WTC11 (cell line): ENCODE measurements at regions not wholly inside any gene's neighbourhood (a gene's known extent, or its start where the extent isn't known, plus 50 kb on each side); places are given as distances from the start of the nearest gene placed in this dataset.

ENCODE experiments used
- ATAC-seq: fragments of 200-7000 bp; cut with Tn5 transposase; 2 replicates; pipeline ENCODE4 v1.10.0; 2021; ENCODE audit warnings: mild to moderate bottlenecking, moderate library complexity
- CTCF ChIA-PET: fragments of 300-600 bp; sonication (Branson Sonifier 250); formaldehyde crosslinking; loops from one replicate; lab custom pipeline; 2021; ENCODE audit warnings: antibody characterized with exemption; lab: Charles Lee
- POLR2A ChIA-PET: fragments of 350-600 bp; sonication (Branson Sonifier 250); formaldehyde crosslinking; loops from one replicate; lab custom pipeline; 2021; ENCODE audit warnings: antibody characterized with exemption; lab: Charles Lee
- DNase-seq: peaks from one replicate; pipeline ENCODE4 v3.0.0; 2021; ENCODE audit warnings: low spot score
- H3K27ac Mint-ChIP-seq: 2 replicates; pipeline ENCODE4 v1.8.0; 2021; ENCODE audit warnings: mixed read lengths
- H3K27me3 Mint-ChIP-seq: 2 replicates; pipeline ENCODE4 v1.8.0; 2021; ENCODE audit warnings: low read depth, mild to moderate bottlenecking, moderate library complexity, mixed read lengths
- H3K36me3 Mint-ChIP-seq: 2 replicates; pipeline ENCODE4 v1.8.0; 2021; ENCODE audit warnings: mixed read lengths
- H3K4me1 Mint-ChIP-seq: 2 replicates; pipeline ENCODE4 v1.8.0; 2022; ENCODE audit warnings: mixed read lengths
- H3K4me3 Mint-ChIP-seq: 2 replicates; pipeline ENCODE4 v1.8.0; 2021; ENCODE audit warnings: mild to moderate bottlenecking, moderate library complexity, mixed read lengths
- H3K9me3 Mint-ChIP-seq: 2 replicates; pipeline ENCODE4 v1.8.0; 2021; ENCODE audit warnings: mixed read lengths
- ATF3 ChIP-seq: sonication (generic); formaldehyde crosslinking; conservative IDR thresholded peaks from 2 replicates; pipeline ENCODE4 v1.8.1; 2022; ENCODE audit warnings: mild to moderate bottlenecking, missing genetic modification reagents
- CBFB ChIP-seq: sonication (generic); formaldehyde crosslinking; IDR thresholded peaks from 2 replicates; pipeline ENCODE4 v1.8.1; 2022; ENCODE audit warnings: mild to moderate bottlenecking, low read depth, missing genetic modification reagents
- E2F1 ChIP-seq: sonication (generic); formaldehyde crosslinking; IDR thresholded peaks from 2 replicates; pipeline ENCODE4 v1.8.0; 2022; ENCODE audit warnings: mild to moderate bottlenecking, missing genetic modification reagents
- ELF4 ChIP-seq: sonication (generic); formaldehyde crosslinking; IDR thresholded peaks from 2 replicates; pipeline ENCODE4 v1.8.1; 2022; ENCODE audit warnings: low read depth, mild to moderate bottlenecking, moderate library complexity, missing genetic modification reagents
- FOXJ3 ChIP-seq: sonication (generic); formaldehyde crosslinking; IDR thresholded peaks from 2 replicates; pipeline ENCODE4 v1.9.0; 2021; ENCODE audit warnings: missing genetic modification reagents, mild to moderate bottlenecking, borderline replicate concordance
- GABPB1 ChIP-seq: sonication (generic); formaldehyde crosslinking; IDR thresholded peaks from 2 replicates; pipeline ENCODE4 v1.8.1; 2023; ENCODE audit warnings: mild to moderate bottlenecking, missing genetic modification reagents
- HMGA2 ChIP-seq: fragments of 250-450 bp; sonication (Bioruptor Pico); IDR thresholded peaks from 2 replicates; pipeline ENCODE4 v1.4.0; 2021; ENCODE audit warnings: mild to moderate bottlenecking, moderate library complexity
- JAZF1 ChIP-seq: fragments of 250-450 bp; sonication (Bioruptor Pico); IDR thresholded peaks from 2 replicates; pipeline ENCODE4 v1.9.0; 2021; ENCODE audit warnings: moderate library complexity, mild to moderate bottlenecking, inconsistent platforms
- NR1H2 ChIP-seq: sonication (generic); formaldehyde crosslinking; IDR thresholded peaks from 2 replicates; pipeline ENCODE4 v1.9.0; 2021; ENCODE audit warnings: mild to moderate bottlenecking, moderate library complexity, missing genetic modification reagents
- PRRX2 ChIP-seq: fragments of 250-450 bp; sonication (Bioruptor Pico); IDR thresholded peaks from 2 replicates; pipeline ENCODE4 v1.8.0; 2021; ENCODE audit warnings: mild to moderate bottlenecking
- RORB ChIP-seq: fragments of 250-450 bp; sonication (Bioruptor Pico); IDR thresholded peaks from 2 replicates; pipeline ENCODE4 v1.9.0; 2021; ENCODE audit warnings: mild to moderate bottlenecking
- TEAD1 ChIP-seq: sonication (generic); formaldehyde crosslinking; IDR thresholded peaks from 2 replicates; pipeline ENCODE4 v1.8.0; 2022; ENCODE audit warnings: mild to moderate bottlenecking, missing genetic modification reagents
- TP53 ChIP-seq: sonication (generic); formaldehyde crosslinking; IDR thresholded peaks from 2 replicates; pipeline ENCODE4 v1.8.1; 2023; ENCODE audit warnings: mild to moderate bottlenecking, missing genetic modification reagents
- ZNF396 ChIP-seq: fragments of 250-450 bp; sonication (Bioruptor Pico); IDR thresholded peaks from 2 replicates; pipeline ENCODE4 v1.8.0; 2021; ENCODE audit warnings: mild to moderate bottlenecking, moderate library complexity, borderline replicate concordance
- ZNF512 ChIP-seq: sonication (generic); formaldehyde crosslinking; IDR thresholded peaks from 2 replicates; pipeline ENCODE4 v1.8.1; 2022; ENCODE audit warnings: missing genetic modification reagents, borderline replicate concordance
- TF ChIP-seq, protein P1 (sequence below): fragments of 250-450 bp; sonication (Bioruptor Pico); IDR thresholded peaks from 2 replicates; pipeline ENCODE4 v1.9.0; 2021; ENCODE audit warnings: mild to moderate bottlenecking
- TF ChIP-seq, protein P2 (sequence below): sonication (generic); formaldehyde crosslinking; IDR thresholded peaks from 2 replicates; pipeline ENCODE4 v1.8.0; 2023; ENCODE audit warnings: missing genetic modification reagents
- TF ChIP-seq, protein P3 (sequence below): sonication (generic); formaldehyde crosslinking; IDR thresholded peaks from 2 replicates; pipeline ENCODE4 v1.8.1; 2023; ENCODE audit warnings: mild to moderate bottlenecking, missing genetic modification reagents, moderate library complexity

DNA sequence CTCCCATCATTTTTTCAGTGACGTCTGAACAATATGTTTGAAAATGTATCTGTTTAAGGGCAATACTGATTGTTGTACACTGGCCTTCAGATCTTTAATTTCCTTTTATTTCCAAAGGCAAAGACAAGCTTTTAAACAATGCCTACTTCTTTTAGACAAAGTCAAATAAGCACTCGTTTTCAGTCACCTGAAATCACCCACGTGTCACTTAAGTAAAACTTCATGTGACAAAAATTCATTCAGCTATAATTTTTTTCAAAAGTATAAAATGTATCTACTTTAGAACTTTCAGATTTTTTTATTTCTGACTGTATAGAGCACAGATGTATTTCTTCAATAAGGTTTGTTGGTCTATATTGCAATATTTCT lies 113.5 kb upstream of the BEND6 start (continued):
- TF ChIP-seq, protein P1, sequence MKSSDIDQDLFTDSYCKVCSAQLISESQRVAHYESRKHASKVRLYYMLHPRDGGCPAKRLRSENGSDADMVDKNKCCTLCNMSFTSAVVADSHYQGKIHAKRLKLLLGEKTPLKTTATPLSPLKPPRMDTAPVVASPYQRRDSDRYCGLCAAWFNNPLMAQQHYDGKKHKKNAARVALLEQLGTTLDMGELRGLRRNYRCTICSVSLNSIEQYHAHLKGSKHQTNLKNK (CRISPR knock-in tag) = no peak

DNA sequence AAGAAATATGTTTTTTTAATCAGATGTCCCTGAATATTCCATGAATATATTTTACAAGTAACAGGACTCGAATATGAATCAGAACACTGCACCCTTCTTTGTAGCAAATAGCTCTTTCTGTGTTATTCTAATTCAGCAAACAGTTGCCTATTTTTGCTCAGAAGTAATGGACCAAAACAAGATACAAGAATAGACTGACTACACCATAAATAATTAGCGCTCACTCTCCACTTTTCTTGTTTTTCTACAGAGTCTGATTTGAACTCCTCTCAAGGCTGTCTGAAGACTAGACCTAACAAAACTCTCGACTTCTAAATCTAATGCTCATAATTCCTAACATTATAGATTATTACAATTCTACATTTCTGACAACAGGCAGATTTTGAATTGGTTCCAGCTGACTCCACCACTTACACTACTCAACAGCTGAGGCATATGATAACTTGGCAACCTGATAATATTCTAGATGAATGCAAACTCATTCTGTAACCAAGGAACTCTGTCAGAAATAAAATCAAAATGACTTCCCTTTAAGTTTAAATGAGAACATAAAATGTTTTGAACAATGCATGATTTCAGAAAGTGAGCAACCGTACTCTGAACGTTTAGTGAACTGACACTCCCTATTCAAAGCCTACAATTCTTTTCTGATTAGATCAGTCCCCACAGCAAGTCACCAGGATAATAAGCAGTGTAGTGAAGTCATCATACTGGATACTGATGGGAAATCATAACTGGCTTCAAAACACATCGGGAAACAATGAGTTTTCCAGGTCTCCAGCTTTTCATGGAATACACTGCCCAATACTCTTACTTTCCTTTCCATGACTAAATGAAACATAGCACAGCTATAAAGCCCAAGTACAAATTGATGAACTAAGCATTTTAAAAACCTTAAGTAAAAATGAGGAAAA lies 114.2 kb upstream of the BEND6 start:
- Mint-ChIP-seq H3K27me3 (no peaks in the 10 kb centered on the region), H3K4me1 (peaks cover 61% of the 10 kb centered on the region), H3K36me3 (no peaks in the 10 kb centered on the region), H3K9me3 (no peaks in the 10 kb centered on the region), H3K4me3 (peak overlapping the region; percentile 97), H3K27ac (peak overlapping the region; percentile 71)
- CTCF ChIA-PET = interaction anchor here (0.6 to 2.0 kb wide), 4 partner anchors 11 to 131 kb away, joined by 3 to 7 read pairs (median 4); no protein-coding TSS in a partner anchor
- DNase-seq (no peak), ATAC-seq (no peak)
- POLR2A ChIA-PET = no interaction called here
- TF ChIP-seq JAZF1 (CRISPR knock-in tag) (no peak), RORB (CRISPR knock-in tag) (no peak), ZNF396 (CRISPR knock-in tag) (no peak), E2F1 (CRISPR knock-in tag) (no peak), TEAD1 (CRISPR knock-in tag) (no peak), FOXJ3 (CRISPR knock-in tag) (no peak), ZNF512 (CRISPR knock-in tag) (no peak)
- TF ChIP-seq, protein P2, sequence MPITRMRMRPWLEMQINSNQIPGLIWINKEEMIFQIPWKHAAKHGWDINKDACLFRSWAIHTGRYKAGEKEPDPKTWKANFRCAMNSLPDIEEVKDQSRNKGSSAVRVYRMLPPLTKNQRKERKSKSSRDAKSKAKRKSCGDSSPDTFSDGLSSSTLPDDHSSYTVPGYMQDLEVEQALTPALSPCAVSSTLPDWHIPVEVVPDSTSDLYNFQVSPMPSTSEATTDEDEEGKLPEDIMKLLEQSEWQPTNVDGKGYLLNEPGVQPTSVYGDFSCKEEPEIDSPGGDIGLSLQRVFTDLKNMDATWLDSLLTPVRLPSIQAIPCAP (CRISPR knock-in tag) = no peak
- TF ChIP-seq, protein P3, sequence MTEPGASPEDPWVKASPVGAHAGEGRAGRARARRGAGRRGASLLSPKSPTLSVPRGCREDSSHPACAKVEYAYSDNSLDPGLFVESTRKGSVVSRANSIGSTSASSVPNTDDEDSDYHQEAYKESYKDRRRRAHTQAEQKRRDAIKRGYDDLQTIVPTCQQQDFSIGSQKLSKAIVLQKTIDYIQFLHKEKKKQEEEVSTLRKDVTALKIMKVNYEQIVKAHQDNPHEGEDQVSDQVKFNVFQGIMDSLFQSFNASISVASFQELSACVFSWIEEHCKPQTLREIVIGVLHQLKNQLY (CRISPR knock-in tag) = no peak

DNA sequence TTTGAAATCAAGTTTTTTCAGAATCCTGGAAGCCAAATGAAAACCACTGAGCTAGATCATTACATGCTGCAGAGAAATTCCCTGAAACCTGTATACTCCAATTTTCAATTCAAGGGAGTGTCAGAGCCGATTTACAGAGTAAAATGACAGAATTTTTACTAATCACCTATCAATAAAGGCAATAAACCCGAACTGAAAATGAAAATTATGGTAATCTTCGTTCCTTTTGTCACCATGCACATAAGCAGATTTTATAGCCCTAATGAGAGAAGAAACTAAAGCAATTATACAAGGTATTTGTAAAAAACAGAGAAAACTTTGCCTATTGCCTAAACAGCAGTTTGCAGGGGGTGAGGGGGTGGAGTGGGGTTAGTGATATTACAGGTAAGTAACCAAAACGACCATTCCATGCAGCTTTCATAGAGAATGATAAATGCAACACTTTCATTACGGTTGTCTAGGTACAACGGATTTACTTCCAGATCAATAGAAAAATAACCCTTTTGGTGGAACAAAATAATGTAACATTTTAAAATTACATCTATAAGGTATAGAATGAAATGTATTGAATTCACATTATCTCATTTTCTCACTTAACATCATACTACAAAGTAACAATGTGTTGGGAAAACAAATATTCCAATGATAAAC lies 115.2 kb upstream of the BEND6 start:
- Mint-ChIP-seq H3K27ac (peak overlapping the region; percentile 23), H3K9me3 (no peaks in the 10 kb centered on the region), H3K27me3 (no peaks in the 10 kb centered on the region), H3K36me3 (no peaks in the 10 kb centered on the region), H3K4me3 (peak overlapping the region; percentile 26; the same call in 1 of the 2 replicates), H3K4me1 (peaks cover 59% of the 10 kb centered on the region)
- DNase-seq (no peak), ATAC-seq (no peak)
- POLR2A ChIA-PET = no interaction called here
- CTCF ChIA-PET = interaction anchor here (1.3 to 2.0 kb wide), 3 partner anchors 11 to 130 kb away, joined by 4 to 9 read pairs (median 7); no protein-coding TSS in a partner anchor
- TF ChIP-seq CBFB (CRISPR knock-in tag) = no peak
- no peak for TF ChIP-seq HMGA2 (CRISPR knock-in tag)
- no peak for TF ChIP-seq FOXJ3 (CRISPR knock-in tag)
- TF ChIP-seq TP53 (CRISPR knock-in tag) = no peak
- TF ChIP-seq ATF3 = no peak
- TF ChIP-seq ELF4 (CRISPR knock-in tag) = no peak
- TF ChIP-seq GABPB1 (CRISPR knock-in tag) = no peak
- no peak for TF ChIP-seq PRRX2
- TF ChIP-seq NR1H2 (CRISPR knock-in tag) = no peak
